Liver (tissue), 8 donors: ENCODE measurements at regions not wholly inside any gene's neighbourhood (a gene's known extent, or its start where the extent isn't known, plus 50 kb on each side); places are given as distances from the start of the nearest gene placed in this dataset.

Source experiments
- DNase-seq: peaks from one replicate; pipeline ENCODE4 v3.0.0-alpha.2; 2017; ENCODE audit warnings: low spot score
- H3K27ac ChIP-seq, 2 donors: one replicate each; pipeline ENCODE4 v1.7.0; 2013; ENCODE audit warnings: inconsistent platforms in 2 of 2, low read length in 2 of 2, control low read depth in 1 of 2, low read depth in 1 of 2, mild to moderate bottlenecking in 1 of 2
- H3K27me3 ChIP-seq, 4 donors: one replicate each; pipeline versions ENCODE4 v1.6.1 to v1.7.0; 2013; ENCODE audit warnings: low read length in 3 of 4, inconsistent platforms in 1 of 4, mild to moderate bottlenecking in 1 of 4, moderate library complexity in 1 of 4; ENCODE audit not compliant: control insufficient read depth in 4 of 4, insufficient read depth in 4 of 4
- H3K36me3 ChIP-seq, 4 donors: one replicate each; pipeline versions ENCODE4 v1.6.1 to v1.7.0; 2013; ENCODE audit warnings: low read length in 3 of 4, mild to moderate bottlenecking in 3 of 4, low read depth in 1 of 4, moderate library complexity in 1 of 4; ENCODE audit not compliant: control insufficient read depth in 4 of 4, insufficient read depth in 3 of 4
- H3K4me1 ChIP-seq, 4 donors: one replicate each; pipeline versions ENCODE4 v1.6.1 to v1.7.0; 2013; ENCODE audit warnings: low read length in 3 of 4, mild to moderate bottlenecking in 3 of 4, moderate library complexity in 1 of 4; ENCODE audit not compliant: control insufficient read depth in 4 of 4, insufficient read depth in 4 of 4
- H3K4me3 ChIP-seq, 3 donors: one replicate each; pipeline versions ENCODE4 v1.6.1 to v1.7.0; 2013; ENCODE audit warnings: low read length in 3 of 3, control low read depth in 1 of 3, low read depth in 1 of 3, mild to moderate bottlenecking in 1 of 3
- H3K9ac ChIP-seq, 2 donors: one replicate each; pipeline ENCODE4 v1.7.0; 2013; ENCODE audit warnings: low read length in 2 of 2, mild to moderate bottlenecking in 2 of 2, moderate library complexity in 2 of 2, control low read depth in 1 of 2, low read depth in 1 of 2
- H3K9me3 ChIP-seq, 4 donors: one replicate each; pipeline versions ENCODE4 v1.6.1 to v1.7.0; 2013; ENCODE audit warnings: low read length in 3 of 4; ENCODE audit not compliant: control insufficient read depth in 4 of 4
- EGR1 ChIP-seq, 2 donors: IDR thresholded peaks; 2 replicates each; pipeline ENCODE4 v1.6.1; 2016 to 2018; ENCODE audit warnings: antibody characterized with exemption in 2 of 2, low read depth in 2 of 2
- FOXA1 ChIP-seq: IDR thresholded peaks from 2 replicates; pipeline ENCODE4 v1.6.1; 2016; ENCODE audit warnings: antibody characterized with exemption
- FOXA2 ChIP-seq: IDR thresholded peaks from 2 replicates; pipeline ENCODE4 v1.6.1; 2016; ENCODE audit warnings: antibody characterized with exemption
- GABPA ChIP-seq, 2 donors: IDR thresholded peaks in 1 of 2; conservative IDR thresholded peaks in 1 of 2; 2 replicates each; pipeline ENCODE4 v1.6.1; 2016; ENCODE audit warnings: antibody characterized with exemption in 2 of 2, mild to moderate bottlenecking in 1 of 2, moderate library complexity in 1 of 2
- HNF4A ChIP-seq, 2 donors: conservative IDR thresholded peaks; 2 replicates each; pipeline ENCODE4 v1.6.1; 2016; ENCODE audit warnings: antibody characterized with exemption in 2 of 2, mild to moderate bottlenecking in 2 of 2
- HNF4G ChIP-seq: IDR thresholded peaks from 2 replicates; pipeline ENCODE4 v1.6.1; 2016; ENCODE audit warnings: antibody characterized with exemption
- JUND ChIP-seq, 2 donors: IDR thresholded peaks; 2 replicates each; pipeline ENCODE4 v1.6.1; 2016; ENCODE audit warnings: antibody characterized with exemption in 2 of 2
- NR2F2 ChIP-seq: IDR thresholded peaks from 2 replicates; pipeline ENCODE4 v1.6.1; 2016; ENCODE audit warnings: antibody characterized with exemption
- RAD21 ChIP-seq, 2 donors: IDR thresholded peaks; 2 replicates each; pipeline ENCODE4 v1.6.1; 2016; ENCODE audit warnings: antibody characterized with exemption in 2 of 2, mild to moderate bottlenecking in 2 of 2
- REST ChIP-seq: IDR thresholded peaks from 2 replicates; pipeline ENCODE4 v1.6.1; 2016; ENCODE audit warnings: antibody characterized with exemption, mild to moderate bottlenecking
- RXRA ChIP-seq, 2 donors: IDR thresholded peaks; 2 replicates each; pipeline ENCODE4 v1.6.1; 2017 to 2018; ENCODE audit warnings: antibody characterized with exemption in 2 of 2, mild to moderate bottlenecking in 1 of 2
- SP1 ChIP-seq: IDR thresholded peaks from 2 replicates; pipeline ENCODE4 v1.6.1; 2018; ENCODE audit warnings: antibody characterized with exemption, mild to moderate bottlenecking
- TAF1 ChIP-seq: conservative IDR thresholded peaks from 2 replicates; pipeline ENCODE4 v1.6.1; 2016; ENCODE audit warnings: antibody characterized with exemption, mild to moderate bottlenecking
- YY1 ChIP-seq: IDR thresholded peaks from 2 replicates; pipeline ENCODE4 v1.6.1; 2016; ENCODE audit warnings: antibody characterized with exemption, mild to moderate bottlenecking
- ZBTB33 ChIP-seq: IDR thresholded peaks from 2 replicates; pipeline ENCODE4 v1.6.1; 2016; ENCODE audit warnings: antibody characterized with exemption
- WGBS: extraction: QIAGEN DNeasy Blood & Tissue Kit; methylation state at CpG from one replicate; pipeline ENCODE4 v1.1.7; 2013; 5-methylcytosine and 5-hydroxymethylcytosine counted together
- TF ChIP-seq, protein P1 (sequence below): fragments of 150-350 bp; IDR thresholded peaks from 2 replicates; pipeline ENCODE4 v1.5.1; 2017; ENCODE audit warnings: improper control_type of control experiment, low read depth, low read length; ENCODE audit not compliant: missing input control
- donor health status: healthy.
- donor health status: healthy.
- donor health status: healthy.
- donor health status: healthy.
- donor health status: healthy.

- 81% methylated on average over 1 of the region's 1 CpG for WGBS
- Histone ChIP-seq H3K36me3 (no peaks in the 10 kb centered on the region), H3K27ac (no peak overlapping the region), H3K27me3 (no peaks in the 10 kb centered on the region), H3K9me3 (no peaks in the 10 kb centered on the region), H3K9ac (no peak overlapping the region), H3K4me1 (no peaks in the 10 kb centered on the region), H3K4me3 (no peak overlapping the region)
- DNase-seq = no peak
- no peak for TF ChIP-seq HNF4G
- TF ChIP-seq REST = no peak
- TF ChIP-seq TAF1 = no peak
- TF ChIP-seq FOXA1 = no peak
Measured at GRCh38 chr4:58611012-58611411, 1500.8 kb upstream of the IGFBP7 start.

DNA sequence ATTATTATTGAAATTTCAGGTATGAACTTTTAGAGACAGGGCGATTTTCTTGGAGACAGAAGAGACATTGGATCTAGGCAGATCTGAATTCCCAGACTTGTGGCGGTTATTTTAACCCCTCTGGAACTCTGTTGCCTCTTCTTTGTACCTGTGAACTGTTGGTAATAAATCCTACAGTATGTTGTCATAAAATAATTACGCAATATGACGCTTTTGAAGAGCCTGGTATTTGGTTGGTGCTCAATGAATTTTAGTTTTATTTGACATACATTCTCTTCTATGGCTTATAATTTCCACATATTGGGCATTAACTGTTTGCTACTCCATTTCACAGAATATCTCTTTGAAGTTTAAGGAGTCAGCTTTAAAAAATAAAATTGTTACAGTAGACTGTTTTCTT lies 1496.1 kb upstream of the IGFBP7 start:
- Histone ChIP-seq H3K9me3 (no peaks in the 10 kb centered on the region), H3K36me3 (no peaks in the 10 kb centered on the region), H3K27ac (no peak overlapping the region), H3K9ac (no peak overlapping the region), H3K4me1 (no peaks in the 10 kb centered on the region), H3K4me3 (no peak overlapping the region), H3K27me3 (no peaks in the 10 kb centered on the region)
- no peak for DNase-seq
- WGBS = 61% methylated on average over 4 of the region's 4 CpGs
- TF ChIP-seq RAD21 (IDR thresholded peaks at IDR 0.05) (no peak), GABPA (IDR thresholded peaks at IDR 0.05 in 1 of 2, conservative IDR thresholded peaks at IDR 0.05 in 1 of 2) (no peak), ZBTB33 (no peak), SP1 (no peak), TAF1 (no peak), YY1 (no peak), FOXA1 (no peak), HNF4A (conservative IDR thresholded peaks at IDR 0.05) (no peak)

DNA sequence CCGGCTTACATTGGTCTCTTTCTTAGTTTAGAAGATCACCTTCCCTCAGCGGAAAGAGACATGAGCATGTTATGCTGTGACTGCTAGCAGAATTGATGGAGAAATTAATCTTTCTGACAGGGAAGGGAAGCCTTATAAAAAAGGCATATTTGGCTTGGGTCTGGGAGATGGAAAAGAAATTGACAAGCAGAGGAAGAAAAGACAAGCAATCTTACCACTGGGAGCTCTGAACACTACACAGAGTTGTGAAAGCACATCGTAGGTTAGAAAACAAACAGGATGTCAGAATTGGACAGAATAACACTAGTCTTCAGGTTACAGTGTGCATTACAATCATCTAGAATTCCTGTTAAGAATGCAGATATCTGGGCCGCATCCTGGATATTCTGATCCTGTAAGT lies 1493.8 kb upstream of the IGFBP7 start:
- Histone ChIP-seq H3K9me3 (no peaks in the 10 kb centered on the region), H3K9ac (no peak overlapping the region), H3K27ac (no peak overlapping the region), H3K27me3 (no peaks in the 10 kb centered on the region), H3K36me3 (no peaks in the 10 kb centered on the region), H3K4me1 (no peaks in the 10 kb centered on the region), H3K4me3 (no peak overlapping the region)
- DNase-seq = no peak
- 75% methylated on average over 4 of the region's 4 CpGs for WGBS
- TF ChIP-seq RXRA (IDR thresholded peaks at IDR 0.05) = no peak
- TF ChIP-seq HNF4G = no peak
- TF ChIP-seq, protein P1, sequence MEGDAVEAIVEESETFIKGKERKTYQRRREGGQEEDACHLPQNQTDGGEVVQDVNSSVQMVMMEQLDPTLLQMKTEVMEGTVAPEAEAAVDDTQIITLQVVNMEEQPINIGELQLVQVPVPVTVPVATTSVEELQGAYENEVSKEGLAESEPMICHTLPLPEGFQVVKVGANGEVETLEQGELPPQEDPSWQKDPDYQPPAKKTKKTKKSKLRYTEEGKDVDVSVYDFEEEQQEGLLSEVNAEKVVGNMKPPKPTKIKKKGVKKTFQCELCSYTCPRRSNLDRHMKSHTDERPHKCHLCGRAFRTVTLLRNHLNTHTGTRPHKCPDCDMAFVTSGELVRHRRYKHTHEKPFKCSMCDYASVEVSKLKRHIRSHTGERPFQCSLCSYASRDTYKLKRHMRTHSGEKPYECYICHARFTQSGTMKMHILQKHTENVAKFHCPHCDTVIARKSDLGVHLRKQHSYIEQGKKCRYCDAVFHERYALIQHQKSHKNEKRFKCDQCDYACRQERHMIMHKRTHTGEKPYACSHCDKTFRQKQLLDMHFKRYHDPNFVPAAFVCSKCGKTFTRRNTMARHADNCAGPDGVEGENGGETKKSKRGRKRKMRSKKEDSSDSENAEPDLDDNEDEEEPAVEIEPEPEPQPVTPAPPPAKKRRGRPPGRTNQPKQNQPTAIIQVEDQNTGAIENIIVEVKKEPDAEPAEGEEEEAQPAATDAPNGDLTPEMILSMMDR = no peak
- TF ChIP-seq ZBTB33 = no peak
- no peak for TF ChIP-seq FOXA2
- TF ChIP-seq SP1 = no peak
- no peak for TF ChIP-seq JUND (IDR thresholded peaks at IDR 0.05)
- no peak for TF ChIP-seq RAD21 (IDR thresholded peaks at IDR 0.05)
- no peak for TF ChIP-seq YY1
- TF ChIP-seq FOXA1 = no peak
- no peak for TF ChIP-seq HNF4A (conservative IDR thresholded peaks at IDR 0.05)
- TF ChIP-seq NR2F2 = no peak
- TF ChIP-seq EGR1 (IDR thresholded peaks at IDR 0.05; ENCODE audit: low read depth in 2 of 2) = no peak
